GM21737 (cell line): ENCODE measurements at regions not wholly inside any gene's neighbourhood (a gene's known extent, or its start where the extent isn't known, plus 50 kb on each side); places are given as distances from the start of the nearest gene placed in this dataset.

Experiments used
- ATAC-seq: cut with Tn5 transposase; IDR thresholded peaks from one replicate; pipeline ENCODE4 v1.9.1; 2021; ENCODE audit warnings: mild to moderate bottlenecking, moderate library complexity; ENCODE audit not compliant: unreplicated experiment

DNA sequence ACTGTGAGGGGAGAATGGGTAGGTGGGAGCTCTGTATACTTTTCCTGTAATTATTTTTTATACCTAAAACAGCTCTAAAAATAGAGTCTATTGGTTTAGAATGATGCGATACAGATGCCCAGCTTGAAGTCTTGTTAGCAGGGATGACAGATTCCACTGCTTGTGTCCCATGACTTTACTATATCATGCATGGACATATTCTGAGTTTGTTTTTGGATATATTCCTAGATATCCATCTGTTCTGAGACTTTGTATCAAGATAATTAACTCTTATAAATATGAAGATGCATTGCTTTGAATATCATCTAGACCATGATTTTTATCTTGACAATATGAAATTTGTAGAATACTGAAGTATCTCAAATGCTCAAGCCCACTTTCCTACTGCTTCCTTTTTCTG lies 1058.1 kb downstream of the RAPGEF2 start:
- ATAC-seq = no peak

- ATAC-seq = no peak
These were observed 1072.3 kb downstream of the RAPGEF2 start for GRCh38 chr4:160175064-160175643.

DNA sequence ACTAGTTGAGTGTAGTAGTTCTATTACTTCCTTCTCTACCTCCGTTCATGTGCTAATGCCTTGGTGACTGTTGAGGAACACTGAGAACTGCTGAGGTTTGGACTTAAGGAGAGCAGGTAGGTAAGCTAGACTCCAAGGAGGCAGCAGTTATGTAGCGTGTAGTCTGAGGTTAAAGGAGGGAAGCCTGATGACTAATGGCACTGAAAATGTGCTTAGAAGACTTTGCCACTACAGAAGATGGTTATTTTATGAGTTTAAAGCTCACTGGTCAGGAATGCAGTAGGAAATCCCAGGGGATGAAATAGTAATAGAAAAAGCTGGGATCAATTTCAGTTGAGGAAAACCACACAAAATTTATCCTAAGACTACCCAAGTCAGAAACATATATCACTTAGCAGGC lies 1077.3 kb downstream of the RAPGEF2 start:
- ATAC-seq = no peak

GRCh38 chr4:160182727-160183126 lies 1079.8 kb downstream of the RAPGEF2 start:
- ATAC-seq = no peak

DNA sequence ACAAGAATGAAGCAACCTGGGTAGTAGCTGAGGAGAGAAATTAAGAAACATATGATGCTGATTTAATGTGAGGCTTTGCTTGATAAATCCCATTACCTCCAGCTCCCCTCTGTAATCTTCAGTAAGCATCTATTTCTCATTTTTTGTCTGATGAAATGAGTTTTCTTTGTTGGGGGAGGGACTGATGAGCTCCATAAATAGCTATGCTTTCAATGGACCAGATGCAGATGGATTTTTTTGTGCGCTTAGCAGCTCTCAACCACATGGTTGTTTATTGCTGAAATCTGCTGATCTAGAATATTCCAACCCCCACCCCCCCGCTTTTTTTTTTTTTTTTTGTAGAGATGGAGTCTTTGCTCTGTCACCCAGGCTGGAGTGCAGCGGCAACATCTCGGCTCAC lies 1082.0 kb downstream of the RAPGEF2 start:
- ATAC-seq = no peak

DNA sequence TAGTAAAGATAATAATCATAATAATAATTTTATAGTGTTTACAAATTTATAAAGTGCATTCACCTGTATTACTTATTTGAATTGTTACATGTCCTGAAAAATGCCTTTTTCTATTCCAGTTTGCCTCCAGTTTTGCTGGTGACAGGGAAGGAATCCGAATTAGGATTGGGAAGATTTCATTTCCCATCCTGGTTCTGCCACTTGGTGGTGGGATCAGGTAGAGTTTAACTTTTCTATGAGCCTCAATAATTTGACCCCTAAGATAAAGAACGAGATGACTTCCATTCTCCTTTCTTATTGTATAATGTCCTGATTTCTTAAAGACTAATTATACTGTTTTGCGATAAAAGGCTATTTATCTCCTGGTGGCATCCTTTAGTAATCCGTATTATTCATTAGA lies 1090.9 kb downstream of the RAPGEF2 start:
- ATAC-seq = no peak

GRCh38 chr4:160194716-160195115 lies 1091.8 kb downstream of the RAPGEF2 start:
- no peak for ATAC-seq

DNA sequence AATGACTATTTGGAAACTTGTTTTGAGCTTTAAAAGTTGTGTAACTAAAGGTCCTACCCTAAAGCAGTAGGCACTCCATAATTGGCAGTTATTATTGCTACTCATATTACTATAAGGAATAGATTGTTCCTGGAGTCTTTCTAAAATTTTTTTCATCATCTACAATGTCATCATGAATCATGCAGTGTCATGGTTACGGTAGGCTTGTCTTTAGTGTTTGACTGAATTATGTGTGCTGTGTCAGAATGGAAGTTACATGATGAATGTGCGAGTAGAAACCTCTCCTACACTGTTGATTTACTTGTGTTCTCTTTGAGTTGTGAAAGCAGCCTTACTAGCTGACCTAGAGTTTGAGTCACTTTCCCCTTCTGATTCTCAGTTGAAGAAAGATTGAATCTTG lies 1099.9 kb downstream of the RAPGEF2 start:
- no peak for ATAC-seq

DNA sequence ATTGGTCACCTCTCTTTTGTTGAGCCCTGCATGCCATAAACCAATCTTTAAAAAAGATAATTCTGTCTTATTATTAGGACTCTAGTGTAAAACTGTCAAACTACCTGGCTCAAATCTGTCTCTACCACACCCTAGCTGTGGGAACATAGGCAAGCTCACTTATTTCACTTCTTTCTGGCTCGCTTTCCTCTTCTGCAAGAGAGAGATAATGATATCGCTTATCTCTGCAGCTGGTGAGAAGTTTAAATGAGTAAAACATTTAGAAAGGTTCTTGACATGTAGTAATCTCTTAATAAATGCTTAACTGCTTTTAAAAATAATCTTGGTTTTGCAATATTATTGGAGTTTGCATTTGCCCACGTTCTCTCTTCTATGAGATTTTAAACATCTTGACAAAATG lies 1109.2 kb downstream of the RAPGEF2 start:
- no peak for ATAC-seq

GRCh38 chr4:160213366-160213765 lies 1110.5 kb downstream of the RAPGEF2 start:
- ATAC-seq = no peak

DNA sequence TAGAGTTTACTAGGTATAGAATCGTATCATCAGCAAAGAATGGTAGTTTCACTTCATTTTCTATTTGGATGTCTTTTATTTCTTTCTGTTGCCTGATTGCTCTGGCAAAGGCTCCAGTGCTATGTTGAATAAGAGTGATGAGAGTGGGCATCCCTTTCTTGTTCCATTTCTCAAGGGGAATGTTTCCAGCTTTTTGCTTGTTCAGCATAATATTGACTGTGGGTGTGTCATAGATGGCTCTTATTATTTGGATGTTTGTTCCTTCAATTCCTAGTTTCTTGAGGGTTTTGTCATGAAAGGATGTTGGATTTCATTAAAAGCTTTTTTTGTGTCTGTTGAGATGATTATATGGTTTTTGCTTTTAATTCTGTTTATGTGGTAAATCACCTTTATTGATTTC lies 1114.5 kb downstream of the RAPGEF2 start:
- no peak for ATAC-seq

- no peak for ATAC-seq
These were observed 1121.2 kb downstream of the RAPGEF2 start for GRCh38 chr4:160224049-160224448.

DNA sequence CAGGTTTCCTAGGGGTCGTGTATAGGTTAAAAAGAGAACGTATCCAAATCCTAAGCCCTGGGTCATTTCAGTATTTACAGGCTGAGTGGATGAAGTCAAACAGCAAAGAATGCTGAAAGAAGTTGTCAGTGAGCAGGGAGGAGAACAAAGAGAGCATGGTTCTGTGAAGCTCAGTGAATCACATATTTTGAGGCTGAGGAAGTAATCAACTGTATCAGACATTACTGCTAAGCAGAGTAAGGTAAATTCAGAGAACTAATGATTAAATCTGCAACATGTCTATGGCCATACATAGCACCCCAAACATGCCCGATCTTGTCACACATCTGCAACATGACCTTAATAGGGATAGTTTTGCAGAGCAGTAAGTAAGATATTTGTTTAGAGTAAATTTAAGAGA lies 1130.3 kb downstream of the RAPGEF2 start:
- ATAC-seq = no peak

GRCh38 chr4:160235285-160235684 lies 1132.4 kb downstream of the RAPGEF2 start:
- ATAC-seq = no peak

- no peak for ATAC-seq
These were observed 1132.9 kb downstream of the RAPGEF2 start for GRCh38 chr4:160235771-160236170.

GRCh38 chr4:160238790-160239189 lies 1135.9 kb downstream of the RAPGEF2 start:
- no peak for ATAC-seq

- ATAC-seq = no peak
These were observed 1144.3 kb downstream of the RAPGEF2 start for GRCh38 chr4:160247091-160247656.

DNA sequence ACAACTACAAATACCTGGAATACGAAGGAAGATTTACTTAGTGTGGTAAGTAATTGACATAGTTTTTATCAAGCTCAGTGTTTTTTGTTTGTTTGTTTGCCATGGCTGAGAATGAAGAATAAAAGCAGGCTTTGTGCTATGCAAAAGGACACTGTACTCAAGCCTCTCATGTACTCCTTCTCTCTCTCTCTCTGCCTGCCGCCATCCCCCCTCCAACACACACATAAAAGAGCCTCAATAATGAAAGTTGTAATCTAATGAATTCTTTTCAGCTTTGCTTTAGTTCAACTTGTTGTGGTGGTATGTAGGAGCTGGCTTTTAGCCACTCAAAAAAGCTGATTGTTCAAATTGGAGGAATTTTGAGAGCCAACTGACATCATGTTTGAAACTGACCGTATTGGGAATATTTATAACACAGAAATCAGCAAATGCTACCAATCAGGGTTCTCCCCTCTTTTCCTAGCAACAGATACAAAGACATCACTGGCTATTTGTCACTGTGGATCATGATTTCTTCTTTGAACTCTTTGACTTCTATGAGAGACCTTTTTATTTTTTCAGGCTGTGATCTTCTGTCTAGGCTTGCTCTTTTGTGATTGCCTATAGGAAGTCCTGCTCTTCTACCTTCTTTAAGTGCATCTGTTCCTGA lies 1148.8 kb downstream of the RAPGEF2 start:
- ATAC-seq = no peak

DNA sequence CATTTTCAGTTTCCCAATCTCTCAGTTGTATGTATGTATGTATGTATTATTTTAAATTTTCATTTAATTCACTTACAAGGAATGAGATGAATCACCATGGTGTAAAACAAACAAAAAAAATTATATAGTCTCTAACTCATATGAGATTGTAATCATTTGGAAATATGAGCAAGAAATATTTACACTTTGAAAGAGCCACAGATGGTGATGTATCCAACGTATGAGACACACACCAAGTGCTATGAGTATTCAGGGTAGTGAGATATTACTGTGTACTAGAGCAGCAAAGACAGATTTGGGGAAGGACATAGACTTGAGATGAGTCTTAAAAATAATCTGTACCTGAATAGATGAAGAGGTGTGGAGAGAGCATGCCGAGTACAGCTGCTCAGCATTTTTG lies 1154.4 kb downstream of the RAPGEF2 start:
- ATAC-seq = no peak

- no peak for ATAC-seq
These were observed 1162.1 kb downstream of the RAPGEF2 start for GRCh38 chr4:160265014-160265413.

GRCh38 chr4:160265836-160266235 lies 1163.0 kb downstream of the RAPGEF2 start:
- ATAC-seq = no peak

GRCh38 chr4:160276785-160277325 lies 1174.0 kb downstream of the RAPGEF2 start:
- no peak for ATAC-seq
